ENCODE measurements at regions not wholly inside any gene's neighbourhood (a gene's known extent, or its start where the extent isn't known, plus 50 kb on each side); places are given as distances from the start of the nearest gene placed in this dataset.

GRCh38 chr6:91293395-91293794 is 706.5 kb upstream of the MAP3K7 start:
- intact Hi-C loops (cut with DNase I; ENCODE audit: low total_unique reads) = no loop called here
- TF ChIP-seq POLR2A (IDR thresholded peaks at IDR 0.05) = no peak
- no peak for TF ChIP-seq POLR2AphosphoS5 (IDR thresholded peaks at IDR 0.05)
- TF ChIP-seq CTCF (IDR thresholded peaks at IDR 0.05) = no peak
- H3K4me1 ChIP-seq = no peaks in the 10 kb centered on the region
- no peaks in the 10 kb centered on the region for H3K9me3 ChIP-seq
- H3K27me3 ChIP-seq = no peaks in the 10 kb centered on the region
- no peaks in the 10 kb centered on the region for H3K36me3 ChIP-seq
- no peak for DNase-seq (ENCODE audit: low spot score in 2 of 2)
- no peak overlapping the region for H3K27ac ChIP-seq
- H3K4me3 ChIP-seq = no peak overlapping the region

GRCh38 chr6:91291071-91291470 is 704.2 kb upstream of the MAP3K7 start:
- intact Hi-C loops (cut with DNase I; ENCODE audit: low total_unique reads) = no loop called here
- TF ChIP-seq POLR2AphosphoS5 (IDR thresholded peaks at IDR 0.05) (no peak), CTCF (IDR thresholded peaks at IDR 0.05) (no peak), POLR2A (IDR thresholded peaks at IDR 0.05) (no peak)
- Histone ChIP-seq H3K36me3 (no peaks in the 10 kb centered on the region), H3K9me3 (no peaks in the 10 kb centered on the region), H3K4me3 (no peak overlapping the region), H3K27me3 (no peaks in the 10 kb centered on the region), H3K4me1 (no peaks in the 10 kb centered on the region), H3K27ac (no peak overlapping the region)
- no peak for DNase-seq (ENCODE audit: low spot score in 2 of 2)

- TF ChIP-seq CTCF (IDR thresholded peaks at IDR 0.05) = no peak
- no peak for TF ChIP-seq POLR2AphosphoS5 (IDR thresholded peaks at IDR 0.05)
- no peak for TF ChIP-seq POLR2A (IDR thresholded peaks at IDR 0.05)
- no peak for DNase-seq (ENCODE audit: low spot score in 2 of 2)
- Histone ChIP-seq H3K4me1 (no peaks in the 10 kb centered on the region), H3K36me3 (no peaks in the 10 kb centered on the region), H3K27me3 (no peaks in the 10 kb centered on the region), H3K4me3 (no peak overlapping the region), H3K27ac (no peak overlapping the region), H3K9me3 (no peaks in the 10 kb centered on the region)
- intact Hi-C loops (cut with DNase I; ENCODE audit: low total_unique reads) = no loop called here
Measured at GRCh38 chr6:91288741-91289140, 701.9 kb upstream of the MAP3K7 start.

- no peak overlapping the region for H3K27ac ChIP-seq
- TF ChIP-seq POLR2A (IDR thresholded peaks at IDR 0.05) (no peak), POLR2AphosphoS5 (IDR thresholded peaks at IDR 0.05) (no peak), CTCF (IDR thresholded peaks at IDR 0.05) (no peak)
- H3K4me1 ChIP-seq = no peaks in the 10 kb centered on the region
- H3K36me3 ChIP-seq = no peaks in the 10 kb centered on the region
- no peaks in the 10 kb centered on the region for H3K27me3 ChIP-seq
- no peak overlapping the region for H3K4me3 ChIP-seq
- H3K9me3 ChIP-seq = no peaks in the 10 kb centered on the region
- no peak for DNase-seq (ENCODE audit: low spot score in 2 of 2)
- intact Hi-C loops (cut with DNase I; ENCODE audit: low total_unique reads) = no loop called here
Measured at GRCh38 chr6:91281901-91282300, 695.0 kb upstream of the MAP3K7 start.

- Histone ChIP-seq H3K9me3 (no peaks in the 10 kb centered on the region), H3K27me3 (no peaks in the 10 kb centered on the region), H3K4me1 (no peaks in the 10 kb centered on the region), H3K27ac (no peak overlapping the region), H3K4me3 (no peak overlapping the region), H3K36me3 (no peaks in the 10 kb centered on the region)
- DNase-seq (ENCODE audit: low spot score in 2 of 2) = no peak
- no peak for TF ChIP-seq POLR2A (IDR thresholded peaks at IDR 0.05)
- TF ChIP-seq POLR2AphosphoS5 (IDR thresholded peaks at IDR 0.05) = no peak
- TF ChIP-seq CTCF (IDR thresholded peaks at IDR 0.05) = no peak
- intact Hi-C loops (cut with DNase I; ENCODE audit: low total_unique reads) = no loop called here
Measured at GRCh38 chr6:91280494-91280830, 693.6 kb upstream of the MAP3K7 start.

Data from breast epithelium (tissue), 4 donors.